ENCODE measurements at regions not wholly inside any gene's neighbourhood (a gene's known extent, or its start where the extent isn't known, plus 50 kb on each side); places are given as distances from the start of the nearest gene placed in this dataset.
A peak's percentile ranks its signal among the peaks of the same experiment; 100 is the strongest.

GRCh38 chr20:51118216-51118615 is 95.3 kb upstream of the KCNG1 start:
- Histone ChIP-seq H3K4me1 (ENCODE audit: control insufficient read depth, extremely low read depth, insufficient read depth, low read length) (peaks cover 2% of the 10 kb centered on the region), H2AFZ (ENCODE audit: low read length) (no peak overlapping the region), H3K27me3 (ENCODE audit: control insufficient read depth, insufficient read depth, low read length) (no peaks in the 10 kb centered on the region), H3K36me3 (ENCODE audit: control insufficient read depth, insufficient read depth, low read length) (no peaks in the 10 kb centered on the region), H3K4me2 (ENCODE audit: extremely low read depth, insufficient read depth, low read length) (no peak overlapping the region), H3K9me3 (ENCODE audit: control insufficient read depth, insufficient read depth, low read depth, low read length) (no peaks in the 10 kb centered on the region), H3K9ac (ENCODE audit: insufficient read depth, low read length) (no peak overlapping the region), H3K27ac (ENCODE audit: insufficient read depth, low read length) (no peak overlapping the region), H3K4me3 (replicated peaks in 1 of 4; ENCODE audit: control extremely low read depth in 1 of 4, insufficient read depth in 1 of 4, low read depth in 3 of 4, low read length in 4 of 4) (no peak overlapping the region), H4K20me1 (ENCODE audit: control insufficient read depth, extremely low read depth, insufficient read depth, low read length) (no peaks in the 10 kb centered on the region), H3K79me2 (ENCODE audit: control insufficient read depth, insufficient read depth, low read length) (no peaks in the 10 kb centered on the region)
- TF ChIP-seq CTCF (conservative IDR thresholded peaks at IDR 0.05 in 1 of 2, IDR thresholded peaks at IDR 0.05 in 1 of 2; ENCODE audit: low read depth in 1 of 2, low read length in 2 of 2) (no peak), EZH2 (IDR thresholded peaks at IDR 0.05; ENCODE audit: low read length, missing control alignments) (no peak)
- DNase-seq (ENCODE audit: low read depth in 2 of 2) = no peak

- H3K4me3 ChIP-seq (replicated peaks in 1 of 4; ENCODE audit: control extremely low read depth in 1 of 4, insufficient read depth in 1 of 4, low read depth in 3 of 4, low read length in 4 of 4) = no peak overlapping the region
- no peak overlapping the region for H3K27ac ChIP-seq (ENCODE audit: insufficient read depth, low read length)
- peak overlapping the region; percentile 41 for H3K4me2 ChIP-seq (ENCODE audit: extremely low read depth, insufficient read depth, low read length)
- peaks cover under 1% of the 10 kb centered on the region for H3K27me3 ChIP-seq (ENCODE audit: control insufficient read depth, insufficient read depth, low read length)
- H4K20me1 ChIP-seq (ENCODE audit: control insufficient read depth, extremely low read depth, insufficient read depth, low read length) = no peaks in the 10 kb centered on the region
- no peak for TF ChIP-seq EZH2 (IDR thresholded peaks at IDR 0.05; ENCODE audit: low read length, missing control alignments)
- TF ChIP-seq CTCF (conservative IDR thresholded peaks at IDR 0.05 in 1 of 2, IDR thresholded peaks at IDR 0.05 in 1 of 2; ENCODE audit: low read depth in 1 of 2, low read length in 2 of 2) = no peak
- H3K4me1 ChIP-seq (ENCODE audit: control insufficient read depth, extremely low read depth, insufficient read depth, low read length) = peaks cover 2% of the 10 kb centered on the region
- DNase-seq (ENCODE audit: low read depth in 2 of 2) = peak in 1 of 2 donors; percentile 35
- H3K9ac ChIP-seq (ENCODE audit: insufficient read depth, low read length) = no peak overlapping the region
- no peaks in the 10 kb centered on the region for H3K9me3 ChIP-seq (ENCODE audit: control insufficient read depth, insufficient read depth, low read depth, low read length)
- H3K36me3 ChIP-seq (ENCODE audit: control insufficient read depth, insufficient read depth, low read length) = no peaks in the 10 kb centered on the region
- H3K79me2 ChIP-seq (ENCODE audit: control insufficient read depth, insufficient read depth, low read length) = no peaks in the 10 kb centered on the region
- H2AFZ ChIP-seq (ENCODE audit: low read length) = no peak overlapping the region
Measured at GRCh38 chr20:51116765-51117686, 94.1 kb upstream of the KCNG1 start.

- no peak overlapping the region for H3K4me2 ChIP-seq (ENCODE audit: extremely low read depth, insufficient read depth, low read length)
- H3K79me2 ChIP-seq (ENCODE audit: control insufficient read depth, insufficient read depth, low read length) = no peaks in the 10 kb centered on the region
- H4K20me1 ChIP-seq (ENCODE audit: control insufficient read depth, extremely low read depth, insufficient read depth, low read length) = no peaks in the 10 kb centered on the region
- H2AFZ ChIP-seq (ENCODE audit: low read length) = no peak overlapping the region
- DNase-seq (ENCODE audit: low read depth in 2 of 2) = no peak
- no peaks in the 10 kb centered on the region for H3K36me3 ChIP-seq (ENCODE audit: control insufficient read depth, insufficient read depth, low read length)
- H3K27me3 ChIP-seq (ENCODE audit: control insufficient read depth, insufficient read depth, low read length) = peaks cover 23% of the 10 kb centered on the region
- no peak overlapping the region for H3K9ac ChIP-seq (ENCODE audit: insufficient read depth, low read length)
- H3K4me3 ChIP-seq (replicated peaks in 1 of 4; ENCODE audit: control extremely low read depth in 1 of 4, insufficient read depth in 1 of 4, low read depth in 3 of 4, low read length in 4 of 4) = no peak overlapping the region
- H3K27ac ChIP-seq (ENCODE audit: insufficient read depth, low read length) = no peak overlapping the region
- no peaks in the 10 kb centered on the region for H3K9me3 ChIP-seq (ENCODE audit: control insufficient read depth, insufficient read depth, low read depth, low read length)
- no peak for TF ChIP-seq CTCF (conservative IDR thresholded peaks at IDR 0.05 in 1 of 2, IDR thresholded peaks at IDR 0.05 in 1 of 2; ENCODE audit: low read depth in 1 of 2, low read length in 2 of 2)
- TF ChIP-seq EZH2 (IDR thresholded peaks at IDR 0.05; ENCODE audit: low read length, missing control alignments) = no peak
- no peaks in the 10 kb centered on the region for H3K4me1 ChIP-seq (ENCODE audit: control insufficient read depth, extremely low read depth, insufficient read depth, low read length)
Measured at GRCh38 chr20:51111290-51111689, 88.4 kb upstream of the KCNG1 start.

Data from fibroblast of lung (primary cell).